LNCaP clone FGC (cell line): ENCODE measurements at regions not wholly inside any gene's neighbourhood (a gene's known extent, or its start where the extent isn't known, plus 50 kb on each side); places are given as distances from the start of the nearest gene placed in this dataset.

ENCODE experiments used
- DNase-seq: peaks from one replicate; pipeline ENCODE4 v3.0.0-alpha.2; 2011; ENCODE audit warnings: low read depth
- H3K4me3 ChIP-seq: 2 replicates; pipeline ENCODE4 v1.5.1; 2011; ENCODE audit warnings: mild to moderate bottlenecking, low read depth, low read length, control low read depth
- TF ChIP-seq, protein P1 (sequence below): IDR thresholded peaks from 2 replicates; pipeline ENCODE4 v1.5.1; 2012; ENCODE audit warnings: mild to moderate bottlenecking; ENCODE audit not compliant: control insufficient read depth, insufficient read depth; ENCODE audit errors: extremely low read depth

DNA sequence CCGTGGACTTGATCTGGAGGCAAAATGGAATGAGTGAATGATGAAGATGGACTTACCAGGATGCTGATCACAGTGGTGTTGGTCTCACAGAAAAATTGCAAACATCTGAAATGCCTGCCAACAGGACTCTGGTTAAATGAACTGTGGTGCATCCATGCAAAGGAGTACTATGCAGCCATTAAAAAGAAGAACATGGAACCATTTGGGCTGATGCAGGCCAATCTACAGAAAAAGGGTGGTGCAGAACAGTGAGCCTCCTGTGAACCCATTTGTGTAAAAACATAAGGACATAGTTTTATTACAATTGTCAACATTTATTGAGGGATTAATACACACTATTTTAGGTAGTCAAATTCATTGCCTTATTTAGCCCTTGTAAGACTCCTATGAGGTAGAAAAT is 111.9 kb downstream of the MN1 start:
- H3K4me3 ChIP-seq, result no peak overlapping the region
- TF ChIP-seq, protein P1, sequence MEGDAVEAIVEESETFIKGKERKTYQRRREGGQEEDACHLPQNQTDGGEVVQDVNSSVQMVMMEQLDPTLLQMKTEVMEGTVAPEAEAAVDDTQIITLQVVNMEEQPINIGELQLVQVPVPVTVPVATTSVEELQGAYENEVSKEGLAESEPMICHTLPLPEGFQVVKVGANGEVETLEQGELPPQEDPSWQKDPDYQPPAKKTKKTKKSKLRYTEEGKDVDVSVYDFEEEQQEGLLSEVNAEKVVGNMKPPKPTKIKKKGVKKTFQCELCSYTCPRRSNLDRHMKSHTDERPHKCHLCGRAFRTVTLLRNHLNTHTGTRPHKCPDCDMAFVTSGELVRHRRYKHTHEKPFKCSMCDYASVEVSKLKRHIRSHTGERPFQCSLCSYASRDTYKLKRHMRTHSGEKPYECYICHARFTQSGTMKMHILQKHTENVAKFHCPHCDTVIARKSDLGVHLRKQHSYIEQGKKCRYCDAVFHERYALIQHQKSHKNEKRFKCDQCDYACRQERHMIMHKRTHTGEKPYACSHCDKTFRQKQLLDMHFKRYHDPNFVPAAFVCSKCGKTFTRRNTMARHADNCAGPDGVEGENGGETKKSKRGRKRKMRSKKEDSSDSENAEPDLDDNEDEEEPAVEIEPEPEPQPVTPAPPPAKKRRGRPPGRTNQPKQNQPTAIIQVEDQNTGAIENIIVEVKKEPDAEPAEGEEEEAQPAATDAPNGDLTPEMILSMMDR, result no peak
- DNase-seq, result no peak

DNA sequence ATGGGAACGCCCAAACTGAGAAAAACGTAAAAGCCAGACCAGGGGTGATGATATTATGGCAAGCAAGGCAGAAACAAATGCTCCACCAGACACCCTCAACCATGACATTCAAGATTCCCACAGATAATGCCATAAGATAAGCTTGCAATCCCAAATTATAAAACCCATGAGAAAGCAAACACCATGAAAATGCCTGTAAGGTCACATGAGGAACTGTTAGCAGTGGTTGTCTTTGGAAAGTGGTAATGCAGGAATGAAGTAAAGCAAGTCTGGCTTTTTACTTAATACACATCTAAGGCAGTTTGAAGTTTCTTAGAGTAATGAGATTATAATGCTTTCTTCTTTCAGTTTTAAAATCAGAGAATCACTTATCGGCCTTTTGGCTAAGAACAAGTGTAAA is 111.0 kb downstream of the MN1 start:
- no peak overlapping the region for H3K4me3 ChIP-seq
- TF ChIP-seq, protein P1, result no peak
- no peak for DNase-seq

DNA sequence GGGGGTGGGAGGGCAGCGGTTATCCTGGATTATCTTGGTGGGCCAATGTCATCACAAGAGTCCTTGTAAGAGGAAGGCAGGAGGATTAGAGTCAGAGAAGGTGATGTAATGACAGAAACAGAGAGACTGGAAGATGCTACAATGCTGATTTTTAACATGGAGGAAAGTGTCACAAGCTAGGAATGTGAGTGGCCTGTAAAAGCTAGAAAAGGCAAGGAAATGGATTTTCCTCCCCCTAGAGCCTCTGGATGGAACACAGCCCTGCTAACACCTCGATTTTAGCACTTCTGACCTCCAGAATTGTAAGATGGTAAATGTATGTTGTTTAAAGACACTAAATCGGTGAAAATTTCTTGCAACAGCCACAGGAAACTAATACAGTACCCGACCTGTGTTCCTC is 109.3 kb downstream of the MN1 start:
- no peak for DNase-seq
- no peak overlapping the region for H3K4me3 ChIP-seq
- TF ChIP-seq, protein P1, result no peak

DNA sequence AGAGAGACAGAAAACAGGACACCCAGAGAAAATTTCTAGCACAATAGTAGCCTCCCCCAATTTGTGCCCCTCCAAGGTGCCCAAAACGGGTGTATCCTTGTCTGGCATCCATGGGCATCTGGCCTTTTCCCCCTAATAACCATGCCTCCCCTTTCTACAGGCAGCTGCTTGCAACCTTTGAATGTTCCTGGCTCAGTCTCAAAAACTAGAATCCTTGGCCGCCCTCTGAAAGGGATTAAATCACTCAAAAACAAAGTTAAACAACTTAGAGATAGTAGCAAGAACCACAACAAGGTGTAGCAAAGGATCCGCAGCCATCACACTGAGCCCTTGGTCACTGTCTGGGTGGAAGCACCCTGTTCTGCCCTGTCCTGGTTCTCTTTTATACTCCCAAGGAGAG is 105.6 kb downstream of the MN1 start:
- no peak overlapping the region for H3K4me3 ChIP-seq
- DNase-seq, result no peak
- TF ChIP-seq, protein P1, result no peak

DNA sequence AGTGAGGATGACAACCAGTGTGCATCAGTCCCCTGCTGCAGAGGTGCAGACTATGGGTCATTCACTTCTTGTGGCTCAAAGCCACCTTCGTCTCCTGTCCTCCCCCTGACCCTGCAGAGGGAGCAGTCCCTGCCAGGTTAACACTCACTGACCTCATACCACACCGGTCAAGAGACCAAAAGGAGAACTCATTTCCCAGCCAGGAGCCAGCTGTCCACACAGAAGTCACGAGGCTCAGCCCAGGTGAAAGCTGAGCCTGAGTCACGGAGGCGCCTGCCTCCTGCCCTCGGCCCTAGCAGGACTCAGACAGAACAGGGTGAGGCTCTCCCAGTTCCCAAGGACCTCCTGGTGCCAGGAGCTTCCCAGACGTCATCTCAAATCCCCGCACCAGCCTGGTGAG is 103.7 kb downstream of the MN1 start:
- TF ChIP-seq, protein P1, result no peak
- no peak for DNase-seq
- no peak overlapping the region for H3K4me3 ChIP-seq
